Stimulated activated CD4-positive, alpha-beta T cell treated with anti-CD3 and anti-CD28 coated beads, Interleukin-1b, Interleukin-23, amount 100 ng/mL, for 48 hours (primary cell): ENCODE measurements at regions not wholly inside any gene's neighbourhood (a gene's known extent, or its start where the extent isn't known, plus 50 kb on each side); places are given as distances from the start of the nearest gene placed in this dataset.

Experiments used
- DNase-seq: peaks from one replicate; pipeline ENCODE4 v3.0.0-alpha.2; 2020

DNA sequence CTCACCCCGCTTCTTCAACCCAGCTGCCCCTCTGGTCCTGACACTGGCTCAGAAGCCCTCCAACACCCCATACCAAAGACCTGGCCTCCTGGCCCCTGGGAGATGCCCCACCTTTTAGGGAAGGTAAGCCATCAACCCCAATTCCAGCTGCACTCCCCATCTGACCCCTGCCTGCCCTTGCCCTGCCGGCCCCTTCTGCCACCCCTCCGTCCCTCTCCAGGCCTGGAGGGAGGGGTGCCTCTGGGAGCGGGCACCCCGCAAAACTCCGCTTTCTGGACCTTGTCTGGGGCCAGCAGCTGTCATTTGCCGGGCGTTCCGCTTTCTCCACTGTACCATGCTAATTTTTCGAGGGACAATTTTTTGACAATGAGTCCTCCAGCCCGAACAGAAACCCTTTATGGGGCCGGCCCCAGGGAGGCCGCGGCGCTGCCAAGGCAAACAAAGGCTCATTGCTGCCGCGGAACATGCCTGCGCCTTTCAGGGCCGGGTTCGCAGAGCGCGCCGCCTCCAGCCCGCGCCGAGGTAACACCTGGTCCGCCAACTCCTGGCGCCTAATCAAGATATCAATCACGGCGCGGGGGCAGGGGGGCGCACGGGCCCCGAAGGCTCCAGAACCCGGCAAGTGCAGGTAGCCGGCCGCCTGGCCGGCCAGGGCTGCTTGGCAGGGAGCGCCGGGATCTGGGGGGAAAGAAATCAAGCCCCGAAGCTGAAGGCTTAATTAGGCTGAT is 96.0 kb downstream of the INHBB start:
- DNase-seq: no peak

DNA sequence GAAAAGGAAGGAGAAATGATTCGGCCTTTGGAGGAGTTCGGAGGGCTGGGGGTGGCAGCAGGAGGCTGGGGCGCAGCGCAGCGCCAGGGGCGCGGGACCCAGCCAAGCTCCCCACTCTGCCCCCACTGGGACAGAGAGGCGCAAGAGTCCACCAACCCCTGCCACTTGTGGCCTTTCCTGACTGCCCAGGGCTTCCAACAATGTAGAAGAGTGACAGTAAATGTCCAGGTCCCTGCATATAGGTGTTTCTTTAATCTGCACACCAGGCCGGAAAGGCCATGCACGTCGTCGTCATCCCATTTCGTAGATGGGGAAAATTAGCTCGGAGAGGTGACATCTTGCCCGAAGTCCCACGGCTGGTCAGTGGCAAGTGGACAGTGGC is 96.6 kb downstream of the INHBB start:
- DNase-seq: no peak

GRCh38 chr2:120442923-120443571 is 97.1 kb downstream of the INHBB start:
- peak; percentile 22 for DNase-seq

GRCh38 chr2:120443946-120444345 is 98.0 kb downstream of the INHBB start:
- DNase-seq: no peak

DNA sequence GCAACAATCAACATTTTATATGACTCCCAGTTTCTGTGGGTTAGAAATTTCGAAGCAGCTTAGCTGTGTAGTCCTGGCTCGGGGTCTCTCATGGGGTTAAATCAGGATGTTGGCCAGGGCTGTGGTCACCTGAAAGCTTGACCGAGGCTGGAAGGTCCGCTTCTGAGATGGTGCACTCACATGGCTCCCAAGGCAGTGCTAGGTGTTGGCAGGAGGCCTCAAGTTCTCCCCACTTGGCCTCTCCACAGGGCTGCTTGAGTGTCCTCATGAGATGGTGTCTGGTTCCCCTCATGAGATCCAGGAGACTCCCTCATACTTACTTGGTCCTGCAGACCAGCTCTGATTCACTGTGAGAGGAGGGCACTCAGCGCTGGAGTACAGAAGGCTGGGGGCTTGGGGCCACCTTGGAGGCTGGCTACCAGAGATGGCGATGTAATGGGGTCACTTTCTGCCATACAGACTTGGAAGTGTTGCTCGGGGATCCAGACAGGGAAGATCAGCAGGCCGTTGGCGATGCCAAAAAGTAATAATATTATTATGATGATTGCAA is 98.8 kb downstream of the INHBB start:
- no peak for DNase-seq

GRCh38 chr2:120445449-120446143 is 99.7 kb downstream of the INHBB start:
- no peak for DNase-seq

DNA sequence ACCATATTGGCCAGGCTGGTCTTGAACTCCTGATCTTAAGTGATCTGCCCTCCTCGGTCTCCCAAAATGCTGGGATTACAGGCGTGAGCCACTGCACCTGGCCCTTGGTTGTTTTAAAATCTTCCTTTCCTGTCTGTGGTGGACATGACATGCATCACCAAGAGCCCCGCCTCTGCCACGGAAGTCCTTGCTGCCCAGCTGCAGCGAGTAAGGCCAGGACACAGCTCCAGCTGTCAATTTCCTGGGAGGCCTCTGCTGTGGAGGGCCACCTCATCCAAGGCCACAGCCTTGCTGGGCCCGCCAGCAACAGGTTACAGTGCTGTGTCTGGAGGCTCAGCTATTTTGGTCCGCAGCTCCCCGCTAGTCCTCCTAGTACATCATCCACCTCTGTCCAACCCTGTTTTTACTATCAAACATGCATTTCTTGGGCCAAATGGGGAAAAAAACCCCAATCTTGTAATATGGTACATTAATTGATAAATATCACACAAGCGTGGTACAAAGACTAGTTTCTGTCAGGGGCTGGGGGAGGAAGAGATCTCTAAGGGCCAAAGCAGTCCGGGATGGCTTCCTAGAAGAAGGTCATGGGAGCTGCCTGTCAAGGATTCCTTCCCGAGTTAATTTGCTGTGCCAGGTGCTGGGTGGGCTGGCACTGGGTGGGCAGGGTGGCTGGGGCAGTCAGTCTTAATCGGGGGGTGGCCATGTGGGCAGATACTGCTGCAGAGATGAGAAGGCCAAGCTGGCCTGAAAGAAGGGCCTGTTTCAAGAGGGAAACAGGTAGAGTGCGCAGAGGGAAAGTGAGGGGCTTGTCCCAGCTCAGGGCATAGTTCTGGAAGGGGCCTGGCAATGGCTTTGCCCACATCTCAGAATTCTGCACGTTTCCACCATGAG is 100.5 kb downstream of the INHBB start:
- no peak for DNase-seq

DNA sequence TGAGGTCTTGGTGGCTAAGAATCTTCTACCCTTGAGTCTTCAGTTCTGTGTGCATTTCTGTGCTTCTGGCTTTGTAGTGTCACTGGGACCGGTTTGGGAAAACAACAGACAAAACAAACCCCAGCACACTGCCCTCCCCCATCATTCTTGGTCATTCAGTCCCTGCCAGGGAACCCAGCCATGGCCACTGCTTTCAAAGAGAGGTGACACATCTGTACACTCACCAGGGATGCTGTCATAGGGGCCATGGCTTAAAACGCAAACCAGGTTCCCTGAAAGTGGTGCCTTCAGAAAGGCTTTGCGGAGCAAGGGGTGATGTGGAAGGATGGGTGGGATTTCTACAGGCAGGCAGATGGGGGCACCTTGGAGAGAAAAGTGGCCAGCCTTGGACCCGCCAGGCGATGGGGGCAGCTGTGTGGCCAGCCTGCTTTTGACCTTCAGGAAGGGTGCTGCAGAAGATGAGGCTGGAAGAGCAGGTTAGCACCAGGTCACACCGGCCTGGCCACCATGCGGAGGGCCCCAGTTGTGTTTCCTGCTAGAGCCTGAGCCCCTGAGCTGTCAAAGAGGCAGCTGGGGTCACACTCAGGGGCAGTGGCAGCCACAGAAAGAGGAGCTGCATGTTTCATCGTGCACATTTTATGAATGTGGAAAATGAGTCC is 101.3 kb downstream of the INHBB start:
- no peak for DNase-seq

GRCh38 chr2:120448436-120448835 is 102.5 kb downstream of the INHBB start:
- no peak for DNase-seq

DNA sequence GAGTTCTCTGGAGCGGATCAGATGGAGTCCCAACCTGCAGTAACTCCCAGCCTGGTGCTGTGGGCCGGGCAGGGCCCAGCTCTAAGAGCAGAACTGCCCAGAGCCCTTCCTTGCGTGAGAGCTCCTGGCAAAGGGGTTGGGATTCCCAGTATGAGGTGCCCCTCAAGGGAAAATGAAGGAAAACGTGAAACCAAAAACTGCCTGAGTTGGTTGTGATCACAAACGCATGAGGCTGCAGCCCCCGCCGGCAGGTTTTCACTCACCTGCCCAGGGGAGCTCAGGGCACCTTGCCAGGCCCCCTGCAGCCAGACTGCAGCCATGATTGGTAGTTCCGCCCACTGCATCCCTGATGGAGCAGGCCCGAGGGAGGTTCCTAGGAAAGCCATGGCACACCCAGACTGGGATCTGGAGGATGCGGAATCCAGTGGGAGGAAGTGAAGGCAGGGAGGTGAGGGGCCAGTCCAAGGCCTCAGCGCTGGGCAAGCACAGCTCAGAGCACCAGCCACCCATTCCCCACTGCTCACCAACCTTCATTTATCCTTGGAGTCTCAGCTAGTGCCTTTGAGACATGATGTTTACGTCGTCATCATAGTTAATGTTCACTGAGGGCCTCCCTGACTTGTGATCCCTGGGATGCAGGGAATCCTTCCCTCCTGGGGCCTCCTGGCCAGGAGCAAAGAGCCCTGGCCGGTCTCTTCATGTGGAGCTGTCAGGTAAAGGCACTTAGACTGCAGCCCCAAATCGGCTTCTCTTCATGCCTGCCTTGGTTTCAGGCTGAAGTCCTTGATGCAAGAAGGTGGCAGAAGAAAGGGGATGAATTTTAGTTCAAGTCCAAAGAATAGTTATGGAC is 103.2 kb downstream of the INHBB start:
- DNase-seq: no peak

- DNase-seq: no peak
These were observed 104.4 kb downstream of the INHBB start for GRCh38 chr2:120450196-120450820.

GRCh38 chr2:120451334-120451733 is 105.4 kb downstream of the INHBB start:
- no peak for DNase-seq

GRCh38 chr2:120452131-120452530 is 106.2 kb downstream of the INHBB start:
- no peak for DNase-seq

DNA sequence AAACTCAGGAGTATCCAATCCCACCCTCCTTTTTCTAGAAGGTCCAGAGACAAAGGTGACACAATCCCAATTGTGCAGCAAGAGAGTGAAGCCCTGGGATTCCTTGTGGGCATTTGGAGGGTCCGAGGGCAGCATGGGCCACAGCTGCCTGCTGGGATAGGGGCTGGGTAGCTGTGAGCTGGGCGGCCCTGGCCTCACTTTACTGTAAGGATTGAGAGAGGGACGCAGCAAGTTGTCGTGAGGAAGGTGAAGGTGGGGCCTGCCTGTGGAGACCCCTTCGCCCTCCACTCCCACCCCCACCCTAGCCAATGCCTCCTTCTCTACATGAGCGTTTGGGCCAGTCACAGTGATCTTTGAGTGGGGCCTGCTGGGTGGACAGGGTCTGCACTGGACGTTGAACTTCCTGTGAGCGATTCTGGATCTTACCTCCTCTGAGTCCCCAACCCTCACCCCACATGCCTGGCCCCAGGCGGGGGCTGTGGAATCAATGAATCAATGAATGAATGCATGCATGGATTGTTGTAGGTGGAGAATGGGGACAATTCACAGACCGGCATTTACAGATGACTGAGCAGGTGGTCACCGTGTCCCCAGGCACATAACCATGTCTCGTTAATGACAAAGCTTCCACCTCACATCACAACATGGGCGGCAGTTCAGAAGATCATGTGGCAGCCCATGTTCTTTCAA is 107.2 kb downstream of the INHBB start:
- no peak for DNase-seq

DNA sequence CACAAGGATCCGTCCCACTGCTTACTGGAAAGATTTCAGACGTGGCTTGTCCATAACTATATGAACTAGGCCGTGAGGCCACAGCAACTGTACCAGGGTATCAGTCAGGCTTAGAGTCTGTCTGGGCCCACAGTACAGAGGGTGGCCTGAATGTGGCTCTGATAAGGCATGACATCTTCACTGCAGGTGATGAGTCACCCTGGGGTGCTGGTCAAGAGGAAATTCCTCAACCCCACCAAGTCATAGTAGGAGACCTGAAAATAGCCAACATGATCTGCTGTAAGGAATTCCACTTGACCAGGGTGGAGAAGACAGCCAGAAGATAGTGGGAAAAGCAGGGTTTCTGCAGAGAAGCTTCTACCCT is 107.7 kb downstream of the INHBB start:
- no peak for DNase-seq

DNA sequence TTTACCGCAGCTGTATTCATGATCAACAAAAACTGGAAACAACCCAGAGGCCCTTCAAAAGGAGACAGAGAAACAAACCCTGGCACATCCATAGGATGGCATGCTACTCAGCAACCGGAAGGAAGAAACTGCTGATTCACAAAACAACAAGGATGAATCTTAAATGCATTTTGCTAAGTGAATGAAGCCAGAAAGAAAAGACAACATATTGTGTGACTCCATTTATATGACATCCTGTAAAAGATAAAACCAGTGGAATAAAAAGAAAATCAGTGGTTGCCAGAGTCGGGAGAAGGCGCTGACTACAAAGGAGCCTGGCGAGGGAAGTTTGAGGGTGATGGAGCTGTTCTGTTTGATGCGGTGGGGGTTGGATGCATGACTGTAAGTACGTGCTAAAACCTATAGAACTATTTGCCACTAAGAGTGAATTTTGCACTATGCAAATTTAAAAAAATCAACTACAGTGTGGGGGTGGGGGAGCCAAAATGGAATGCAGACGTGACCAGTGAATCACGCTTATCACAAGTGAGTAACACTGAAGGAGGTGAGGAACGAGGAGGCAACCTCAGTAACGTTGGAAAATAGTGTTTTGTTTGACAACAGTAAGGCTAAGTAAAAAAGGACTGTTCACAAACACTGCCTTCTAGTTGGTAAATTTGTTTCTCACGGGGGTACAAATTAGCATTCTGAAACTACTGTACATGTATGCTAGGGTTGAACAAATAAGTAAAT is 108.9 kb downstream of the INHBB start:
- no peak for DNase-seq

DNA sequence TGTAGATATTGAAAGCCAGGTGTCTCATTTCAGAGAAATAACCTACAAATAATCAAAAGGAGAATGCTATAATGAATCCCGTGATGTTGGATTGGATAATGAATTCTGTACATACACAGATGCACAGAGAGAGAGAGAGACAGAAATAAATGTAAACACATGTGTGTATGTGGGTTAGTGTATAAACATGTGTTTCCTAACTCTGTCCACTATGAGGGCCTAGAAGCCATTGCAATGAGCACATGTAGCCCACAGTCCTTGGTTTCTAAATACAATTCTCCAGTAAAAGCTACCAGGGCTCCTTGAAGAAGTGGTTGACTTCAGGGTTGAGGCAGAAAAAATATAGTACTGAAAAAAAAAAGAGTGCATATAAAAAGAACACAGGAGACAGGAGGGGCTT is 109.5 kb downstream of the INHBB start:
- no peak for DNase-seq

DNA sequence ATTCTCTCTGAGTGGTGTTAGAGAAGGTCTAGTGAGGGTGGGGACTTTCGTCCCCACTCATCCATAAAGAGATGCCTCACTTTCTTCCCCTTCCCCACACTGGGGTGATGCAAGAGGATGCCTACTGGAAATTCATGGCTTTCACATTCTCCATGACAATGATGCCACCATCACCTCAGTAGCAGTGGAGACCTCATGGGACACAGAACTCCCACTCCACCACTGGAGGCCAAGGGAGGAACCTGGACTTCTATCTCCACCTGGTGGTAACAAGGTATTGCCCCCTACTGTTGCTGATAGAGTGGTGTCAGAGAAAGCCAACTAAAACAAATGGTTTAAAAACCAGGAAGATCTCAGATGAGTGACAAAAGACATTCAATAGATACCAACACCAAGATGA is 110.9 kb downstream of the INHBB start:
- DNase-seq: no peak

DNA sequence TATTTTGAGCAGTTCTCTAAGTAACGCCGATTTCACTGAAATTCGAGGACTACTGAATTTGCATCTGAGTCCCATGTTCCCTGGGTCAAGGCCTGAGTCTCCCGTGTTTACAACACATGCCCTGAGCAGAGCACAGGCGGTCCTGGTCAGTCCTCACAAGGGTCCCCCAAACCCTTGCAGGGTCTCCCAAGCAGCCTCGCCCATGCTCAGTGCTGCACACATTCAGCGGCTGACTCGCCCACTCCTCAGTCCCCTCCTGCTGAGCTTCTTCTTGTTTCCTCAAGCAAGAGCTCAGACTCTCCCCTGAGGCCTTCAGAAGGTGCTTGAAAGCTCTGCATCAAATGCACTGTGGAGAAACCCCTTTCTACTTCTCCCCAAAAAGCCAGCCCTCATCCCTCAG is 114.6 kb downstream of the INHBB start:
- no peak for DNase-seq

DNA sequence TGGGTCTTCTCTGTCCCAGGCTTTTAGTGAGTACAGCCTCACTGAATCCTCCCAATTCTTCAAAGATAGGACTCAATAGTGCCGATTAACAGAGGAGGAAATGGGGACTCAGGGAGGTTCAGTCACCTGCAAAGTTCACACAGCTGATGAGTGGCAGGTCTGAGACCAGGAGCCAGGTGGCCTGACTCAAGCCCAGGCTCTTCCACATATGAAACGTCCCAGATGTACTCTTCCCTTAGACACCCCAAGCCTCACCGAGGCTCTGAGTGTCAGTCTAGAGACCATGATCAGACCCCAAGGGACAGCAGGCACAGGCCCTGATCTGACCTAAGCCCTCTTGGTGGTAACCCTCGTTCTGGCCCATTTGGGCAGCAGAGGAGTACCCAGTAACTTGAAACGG is 115.2 kb downstream of the INHBB start:
- DNase-seq: no peak
